Effector memory CD8-positive, alpha-beta T cell (primary cell): ENCODE measurements at regions not wholly inside any gene's neighbourhood (a gene's known extent, or its start where the extent isn't known, plus 50 kb on each side); places are given as distances from the start of the nearest gene placed in this dataset.

Source experiments
- ATAC-seq: fragments of 150-1000 bp; cut with Tn5 transposase; replicated peaks from 2 replicates; pipeline ENCODE4 v1.10.0; 2021; ENCODE audit warnings: mild to moderate bottlenecking, moderate library complexity
- DNase-seq, 3 experiments: peaks; one replicate each; pipeline ENCODE4 v3.0.0; 2021
- H3K27ac Mint-ChIP-seq, 2 donors: one replicate each; pipeline ENCODE4 v1.8.0; 2022; ENCODE audit warnings: mild to moderate bottlenecking in 2 of 2, mixed read lengths in 2 of 2, moderate library complexity in 2 of 2
- H3K27me3 Mint-ChIP-seq, 2 donors: one replicate each; pipeline ENCODE4 v1.8.0; 2022; ENCODE audit warnings: mixed read lengths in 2 of 2
- H3K36me3 Mint-ChIP-seq: one replicate; pipeline ENCODE4 v1.8.0; 2022; ENCODE audit warnings: mild to moderate bottlenecking, moderate library complexity, mixed read lengths; ENCODE audit not compliant: insufficient read depth
- H3K4me1 Mint-ChIP-seq, 2 donors: one replicate each; pipeline ENCODE4 v1.8.0; 2022; ENCODE audit warnings: low read depth in 2 of 2, mixed read lengths in 2 of 2
- H3K4me3 Mint-ChIP-seq, 2 donors: one replicate each; pipeline ENCODE4 v1.8.0; 2022; ENCODE audit warnings: mild to moderate bottlenecking in 2 of 2, mixed read lengths in 2 of 2, moderate library complexity in 2 of 2
- H3K9me3 Mint-ChIP-seq, 2 donors: one replicate each; pipeline ENCODE4 v1.8.0; 2022; ENCODE audit warnings: mixed read lengths in 2 of 2

DNA sequence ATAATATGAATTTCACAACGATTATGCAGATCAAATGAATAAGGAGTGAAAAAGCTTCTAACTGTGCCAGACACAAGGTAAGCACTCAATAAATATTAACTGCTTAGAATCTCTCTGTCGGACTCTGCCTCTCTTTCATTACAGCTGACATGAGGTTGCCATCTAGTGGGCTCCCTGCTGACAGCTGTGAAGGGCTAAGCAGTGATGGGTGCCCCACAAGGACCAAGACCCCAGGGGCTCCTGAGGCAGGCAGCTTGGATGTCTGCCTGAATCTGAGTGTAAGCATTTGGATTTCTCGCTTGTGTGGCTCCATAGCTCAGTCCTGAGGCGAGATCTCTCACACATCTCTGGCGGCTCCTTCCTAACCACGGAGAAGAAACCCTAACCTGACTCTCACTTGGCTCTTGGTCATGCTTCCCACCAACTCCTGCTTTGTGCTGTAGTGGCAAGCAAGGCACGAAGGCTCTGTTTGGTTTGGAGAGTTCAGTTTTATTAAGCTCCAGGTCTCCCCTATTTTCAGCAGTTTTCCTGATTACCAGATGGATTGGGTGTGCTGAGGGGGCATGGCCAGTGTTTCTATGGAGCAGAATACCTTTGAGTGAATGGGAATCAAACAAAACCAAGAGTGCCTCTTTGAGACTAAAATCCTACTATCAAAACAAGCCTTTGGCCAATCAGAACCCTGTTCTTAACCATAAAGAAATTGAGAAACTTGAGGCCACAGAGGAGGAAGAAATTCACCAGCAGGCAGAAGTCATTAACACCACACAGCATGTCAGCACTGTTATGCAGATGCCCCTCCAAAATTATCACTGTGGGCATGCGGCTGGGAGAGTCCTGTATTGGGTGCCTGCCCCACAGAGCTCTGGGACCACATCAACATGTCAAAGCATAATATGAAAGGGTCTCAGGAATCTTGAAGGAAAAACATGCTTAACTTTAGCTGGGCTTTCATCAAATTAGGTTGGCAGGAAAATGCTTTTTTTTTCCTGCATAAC is 152.8 kb upstream of the NTM start:
- peaks cover 15% of the 10 kb centered on the region in 2 donors for H3K9me3 Mint-ChIP-seq
- H3K27ac Mint-ChIP-seq: no peak overlapping the region
- DNase-seq (no peak), ATAC-seq (no peak)
- H3K27me3 Mint-ChIP-seq: peaks cover 6% of the 10 kb centered on the region in 2 donors
- no peak overlapping the region for H3K4me3 Mint-ChIP-seq
- no peaks in the 10 kb centered on the region for H3K4me1 Mint-ChIP-seq
- no peaks in the 10 kb centered on the region for H3K36me3 Mint-ChIP-seq

DNA sequence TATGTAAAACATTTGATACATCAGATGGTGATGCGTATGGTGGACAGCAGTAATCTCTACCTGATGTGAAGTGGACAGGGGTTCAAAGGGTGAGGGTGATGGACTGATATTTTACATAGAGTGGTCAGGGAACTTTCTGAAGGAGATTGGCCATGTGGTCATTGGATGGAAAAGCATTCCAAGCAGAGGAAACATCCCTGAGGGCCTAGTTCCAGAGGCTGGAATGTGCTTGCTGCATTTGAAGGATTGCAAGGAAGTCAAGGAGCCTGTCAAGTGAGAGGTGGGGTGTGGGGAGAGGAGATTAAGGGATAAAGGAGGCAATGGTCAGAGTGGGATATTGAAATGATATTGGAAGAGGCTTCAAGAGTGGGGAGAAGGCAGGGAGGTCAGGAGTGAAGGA is 151.9 kb upstream of the NTM start:
- no peak for ATAC-seq
- H3K9me3 Mint-ChIP-seq: peaks cover 15% of the 10 kb centered on the region in 2 donors
- no peak overlapping the region for H3K27ac Mint-ChIP-seq
- no peak overlapping the region for H3K4me3 Mint-ChIP-seq
- no peaks in the 10 kb centered on the region for H3K36me3 Mint-ChIP-seq
- no peaks in the 10 kb centered on the region for H3K4me1 Mint-ChIP-seq
- peaks cover 6% of the 10 kb centered on the region in 2 donors for H3K27me3 Mint-ChIP-seq
- DNase-seq: no peak

DNA sequence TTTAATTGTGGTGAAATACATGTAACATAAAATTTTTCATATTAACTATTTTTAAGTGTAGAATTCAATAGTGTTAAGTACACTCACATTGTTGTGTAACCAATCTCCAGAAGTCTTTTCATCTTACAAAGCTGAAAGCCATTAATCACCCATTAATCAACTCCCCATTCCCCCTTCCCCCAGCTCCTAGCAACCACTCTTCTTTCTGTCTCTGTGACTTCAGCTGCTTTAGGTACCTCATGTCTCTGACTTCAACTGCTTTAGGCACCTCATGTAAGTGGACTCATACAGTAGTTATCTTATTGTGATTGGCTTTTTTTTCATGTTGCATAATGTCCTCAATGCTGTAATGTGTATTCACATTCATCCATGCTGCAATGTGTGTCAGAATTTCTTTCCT is 150.8 kb upstream of the NTM start:
- Mint-ChIP-seq H3K4me1 (no peaks in the 10 kb centered on the region), H3K36me3 (no peaks in the 10 kb centered on the region)
- DNase-seq: no peak

DNA sequence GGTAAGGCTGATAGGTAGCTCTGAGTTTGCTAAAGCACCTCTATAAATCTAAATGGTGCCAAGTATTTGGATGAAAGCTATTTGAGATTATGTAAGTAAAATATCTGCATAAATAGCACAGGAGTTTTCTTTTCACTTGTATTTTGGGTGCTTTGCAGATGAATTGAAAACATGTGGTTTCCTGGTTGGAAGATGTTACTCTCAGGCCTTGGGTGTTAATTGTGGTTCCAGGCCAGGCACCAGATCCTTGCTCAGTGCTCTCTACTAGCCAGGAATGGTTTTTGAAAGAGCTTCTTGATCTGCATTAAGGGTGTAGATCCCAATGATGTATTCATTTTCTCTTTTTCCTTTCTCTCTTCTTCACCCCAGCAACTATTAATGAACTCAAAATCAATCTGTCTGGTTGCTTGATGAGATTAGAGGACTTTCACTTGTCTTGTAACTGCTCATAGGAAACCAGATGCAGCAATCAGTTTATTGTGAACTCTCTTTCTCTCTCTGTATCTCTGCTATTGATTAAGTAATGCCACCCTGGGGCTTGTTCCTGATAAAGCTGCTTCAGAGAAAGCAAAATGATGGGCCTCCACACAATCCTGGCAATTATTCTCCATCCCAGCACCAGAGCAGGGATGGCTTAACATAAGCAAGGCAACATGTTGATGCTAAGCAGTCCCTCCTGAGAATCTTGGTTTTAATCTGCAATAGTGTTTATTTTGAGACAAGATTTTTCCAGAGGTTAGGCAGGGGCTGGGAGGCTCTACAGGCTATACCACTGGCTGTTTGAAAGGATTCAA is 147.0 kb upstream of the NTM start:
- Mint-ChIP-seq H3K9me3 (peaks cover 9 to 12% of the 10 kb centered on the region in 2 donors), H3K4me1 (no peaks in the 10 kb centered on the region), H3K36me3 (no peaks in the 10 kb centered on the region), H3K27me3 (no peaks in the 10 kb centered on the region), H3K4me3 (no peak overlapping the region), H3K27ac (no peak overlapping the region)
- no peak for DNase-seq
- no peak for ATAC-seq

More for the DNA sequence above, 150.8 kb upstream of the NTM start:
- no peak overlapping the region for H3K4me3 Mint-ChIP-seq
- H3K9me3 Mint-ChIP-seq: peaks cover 15% of the 10 kb centered on the region in 2 donors
- H3K27me3 Mint-ChIP-seq: peaks cover 6% of the 10 kb centered on the region in 2 donors
- H3K27ac Mint-ChIP-seq: no peak overlapping the region
- no peak for ATAC-seq

DNA sequence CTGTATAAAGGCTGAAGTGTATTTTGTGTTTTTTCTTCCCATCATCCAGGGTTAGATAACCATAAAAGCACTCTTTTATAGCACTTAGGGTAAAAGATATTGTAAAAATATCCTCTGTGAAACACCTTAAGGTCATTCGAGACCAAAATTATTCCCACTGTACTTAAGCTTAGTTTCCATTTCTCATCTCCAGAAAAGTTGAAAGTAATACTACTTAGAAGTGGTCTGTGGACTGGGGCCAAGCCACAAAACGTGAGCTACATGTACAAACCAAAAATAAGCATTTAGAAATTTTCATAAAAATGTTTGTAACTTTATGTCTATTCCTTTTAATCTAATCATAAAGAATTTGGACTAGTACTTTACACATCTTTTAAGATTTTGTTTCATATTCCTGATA is 142.0 kb upstream of the NTM start:
- H3K4me1 Mint-ChIP-seq: no peaks in the 10 kb centered on the region
- ATAC-seq: no peak
- no peaks in the 10 kb centered on the region for H3K36me3 Mint-ChIP-seq
- no peak overlapping the region for H3K27ac Mint-ChIP-seq
- no peaks in the 10 kb centered on the region for H3K27me3 Mint-ChIP-seq
- H3K4me3 Mint-ChIP-seq: no peak overlapping the region
- peaks cover 0 to 3% of the 10 kb centered on the region in 2 donors for H3K9me3 Mint-ChIP-seq
- no peak for DNase-seq

DNA sequence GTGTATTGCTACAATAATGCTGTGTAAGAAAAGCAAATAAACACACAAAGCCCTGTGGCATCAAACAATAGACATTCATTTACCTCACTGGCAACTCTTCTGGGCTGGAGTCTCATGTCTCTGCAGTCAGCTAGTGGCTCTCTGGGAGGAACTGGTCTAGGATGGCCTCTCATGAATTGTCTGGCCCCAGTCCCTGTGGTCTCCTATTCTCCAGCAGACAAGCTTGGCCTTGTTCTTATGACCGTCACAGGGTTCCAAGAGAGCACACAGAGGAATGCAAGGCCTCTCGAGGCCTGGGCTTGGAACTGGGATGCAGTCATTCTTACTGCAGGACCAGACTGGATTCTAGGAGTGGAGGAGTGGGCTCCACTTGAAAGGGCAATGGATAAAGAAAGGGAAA is 141.2 kb upstream of the NTM start:
- ATAC-seq: no peak

DNA sequence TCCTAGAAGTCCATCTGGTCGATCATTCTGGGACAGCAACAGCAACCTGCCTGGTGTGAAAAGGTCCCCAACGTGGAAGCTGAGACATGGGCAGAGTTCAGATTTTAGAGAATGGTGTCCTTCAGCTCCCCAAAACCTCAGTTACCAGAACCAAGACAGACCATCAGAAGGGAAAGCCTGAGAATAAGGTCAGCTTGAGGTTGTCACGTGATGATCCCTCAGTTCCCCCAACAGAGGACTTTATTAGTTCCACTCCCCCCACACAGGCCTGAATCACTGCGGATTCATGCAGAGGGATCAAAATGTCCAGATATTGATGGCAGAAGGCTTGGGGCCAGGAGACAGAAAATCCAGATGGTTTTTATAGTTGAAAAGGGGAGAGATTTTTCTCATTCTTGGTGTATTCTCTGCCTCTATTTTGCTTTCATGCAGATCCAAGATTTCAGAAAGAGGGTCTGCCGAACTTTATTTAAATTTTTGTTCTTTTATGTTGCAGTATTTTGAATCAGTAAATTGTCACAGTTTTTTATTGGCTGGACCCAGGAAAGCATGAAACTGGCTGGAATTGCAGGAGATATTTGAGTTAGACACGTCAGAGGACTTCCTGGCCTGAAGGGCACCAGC is 139.0 kb upstream of the NTM start:
- no peaks in the 10 kb centered on the region for H3K36me3 Mint-ChIP-seq
- H3K27me3 Mint-ChIP-seq: no peaks in the 10 kb centered on the region
- DNase-seq (no peak), ATAC-seq (no peak)
- no peaks in the 10 kb centered on the region for H3K4me1 Mint-ChIP-seq
- peaks cover 0 to 5% of the 10 kb centered on the region in 2 donors for H3K9me3 Mint-ChIP-seq
- no peak overlapping the region for H3K27ac Mint-ChIP-seq
- no peak overlapping the region for H3K4me3 Mint-ChIP-seq

More for the DNA sequence above, 141.2 kb upstream of the NTM start:
- Mint-ChIP-seq H3K27ac (no peak overlapping the region), H3K9me3 (peaks cover 0 to 3% of the 10 kb centered on the region in 2 donors), H3K36me3 (no peaks in the 10 kb centered on the region), H3K4me1 (no peaks in the 10 kb centered on the region), H3K27me3 (no peaks in the 10 kb centered on the region), H3K4me3 (no peak overlapping the region)
- DNase-seq: no peak

DNA sequence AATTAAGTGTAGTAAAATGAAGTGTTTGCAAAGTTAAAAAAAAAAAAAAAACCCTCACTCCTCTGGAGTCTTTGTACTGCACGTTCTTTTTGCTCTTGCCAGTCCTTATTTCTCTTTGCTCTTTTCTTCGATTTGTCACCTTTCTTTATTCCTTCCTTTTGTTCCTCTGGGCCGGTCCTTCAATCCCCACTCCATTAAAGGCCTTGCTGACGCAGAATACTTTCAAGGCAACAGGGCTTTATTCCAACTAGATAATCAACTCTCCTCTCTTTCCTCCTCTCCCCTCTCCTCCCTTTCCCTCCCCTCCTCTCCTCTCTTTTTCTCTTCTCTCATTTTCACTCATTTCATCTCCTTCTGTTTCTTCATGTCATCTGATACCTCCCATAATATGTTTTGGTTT is 138.2 kb upstream of the NTM start:
- no peak for ATAC-seq
- Mint-ChIP-seq H3K4me3 (no peak overlapping the region), H3K27me3 (no peaks in the 10 kb centered on the region), H3K36me3 (no peaks in the 10 kb centered on the region), H3K4me1 (no peaks in the 10 kb centered on the region), H3K27ac (no peak overlapping the region), H3K9me3 (peaks cover 0 to 5% of the 10 kb centered on the region in 2 donors)
- DNase-seq: no peak

DNA sequence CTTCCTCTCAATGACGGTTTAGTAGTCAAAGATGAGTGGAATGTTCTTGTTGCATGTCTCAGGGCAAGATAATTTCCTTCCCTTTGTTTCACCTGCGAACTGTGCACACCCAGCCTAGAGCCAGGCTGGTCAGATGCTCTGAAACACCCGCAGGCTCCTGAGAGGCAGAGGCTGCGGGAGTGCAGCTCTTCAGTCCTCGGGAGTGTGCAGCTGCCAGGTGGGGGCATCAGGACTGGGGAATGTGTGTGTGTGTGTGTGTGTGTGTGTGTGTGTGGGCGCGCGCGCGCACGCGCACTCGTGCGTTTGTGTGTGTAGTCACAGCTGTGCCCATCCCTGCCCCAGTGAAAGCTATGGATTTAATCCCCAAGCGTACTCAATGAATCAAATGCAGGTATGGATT is 136.2 kb upstream of the NTM start:
- Mint-ChIP-seq H3K4me3 (no peak overlapping the region), H3K4me1 (no peaks in the 10 kb centered on the region), H3K36me3 (no peaks in the 10 kb centered on the region), H3K27ac (no peak overlapping the region), H3K27me3 (no peaks in the 10 kb centered on the region), H3K9me3 (peaks cover 0 to 5% of the 10 kb centered on the region in 2 donors)
- no peak for ATAC-seq
- DNase-seq: no peak

DNA sequence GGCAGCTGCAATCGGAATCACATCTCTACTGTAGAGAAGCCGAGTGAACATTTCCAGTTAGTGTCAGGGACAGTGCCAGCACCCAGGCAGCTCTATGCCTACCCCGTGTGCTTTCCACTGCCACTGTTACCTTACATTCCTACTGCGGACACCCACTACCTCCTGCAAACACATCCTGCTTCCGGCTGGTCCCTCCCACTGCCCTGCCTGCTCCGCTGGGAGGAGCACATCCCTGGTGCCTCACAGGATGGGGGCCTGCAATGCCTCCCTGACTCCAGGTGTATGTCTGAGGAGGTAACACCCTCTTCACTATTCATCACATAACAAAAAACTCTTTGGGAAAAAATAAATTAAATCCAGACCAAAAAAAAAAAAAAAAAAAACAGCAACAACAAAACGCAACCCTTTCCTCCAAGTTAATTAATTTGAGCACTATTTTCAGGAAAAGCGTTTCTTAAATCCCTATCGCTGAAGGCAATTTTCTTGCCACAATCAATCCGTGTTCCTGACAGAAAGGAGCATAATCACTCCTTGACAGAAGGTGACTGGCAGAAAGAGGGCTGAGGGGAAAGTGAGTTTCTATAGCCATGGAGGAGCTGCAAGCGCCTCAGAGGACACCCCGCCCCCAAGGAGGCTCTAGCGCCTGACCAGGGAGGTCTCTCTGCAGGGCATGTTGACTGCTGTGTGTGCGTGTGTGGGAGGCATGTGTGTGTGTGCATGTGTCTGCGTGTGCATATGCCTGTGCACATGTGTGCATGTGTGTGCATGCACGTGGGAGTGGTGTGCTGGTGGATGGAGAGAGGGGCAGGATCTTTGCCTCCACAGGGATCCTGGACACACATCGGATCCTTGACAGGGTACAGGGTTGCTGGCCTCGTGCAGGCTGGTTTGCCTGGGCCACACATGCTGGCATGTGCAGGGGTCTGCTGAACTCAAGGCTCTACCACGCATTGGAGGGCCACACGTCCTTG is 134.8 kb upstream of the NTM start:
- H3K9me3 Mint-ChIP-seq: peaks cover 0 to 7% of the 10 kb centered on the region in 2 donors
- no peak overlapping the region for H3K27ac Mint-ChIP-seq

DNA sequence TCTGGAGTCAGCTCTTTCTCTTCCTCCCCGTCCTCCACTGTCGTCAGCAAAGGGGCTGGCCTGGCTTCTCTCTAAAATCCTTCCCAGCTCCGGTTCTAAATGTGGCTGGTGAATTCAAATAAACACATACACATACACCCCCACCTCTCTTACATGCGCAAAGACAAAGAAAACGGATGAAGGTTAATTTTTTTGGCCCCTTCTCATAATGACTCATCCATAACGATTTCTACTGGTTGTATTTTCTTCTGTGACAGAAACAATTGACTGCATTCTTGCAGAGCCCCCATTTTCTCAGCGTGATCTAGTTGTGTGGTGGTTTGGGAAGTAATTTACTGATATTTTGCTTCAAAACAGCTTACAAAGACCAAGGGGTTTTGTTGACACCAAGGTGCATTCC is 130.0 kb upstream of the NTM start:
- peaks cover 0 to 9% of the 10 kb centered on the region in 2 donors for H3K9me3 Mint-ChIP-seq
- H3K4me1 Mint-ChIP-seq: no peaks in the 10 kb centered on the region
- H3K4me3 Mint-ChIP-seq: no peak overlapping the region
- H3K36me3 Mint-ChIP-seq: no peaks in the 10 kb centered on the region
- DNase-seq: no peak
- no peak for ATAC-seq
- no peaks in the 10 kb centered on the region for H3K27me3 Mint-ChIP-seq
- no peak overlapping the region for H3K27ac Mint-ChIP-seq

More for the DNA sequence above, 134.8 kb upstream of the NTM start:
- Mint-ChIP-seq H3K4me3 (no peak overlapping the region), H3K27me3 (no peaks in the 10 kb centered on the region), H3K4me1 (no peaks in the 10 kb centered on the region), H3K36me3 (no peaks in the 10 kb centered on the region)
- ATAC-seq: no peak
- no peak for DNase-seq

DNA sequence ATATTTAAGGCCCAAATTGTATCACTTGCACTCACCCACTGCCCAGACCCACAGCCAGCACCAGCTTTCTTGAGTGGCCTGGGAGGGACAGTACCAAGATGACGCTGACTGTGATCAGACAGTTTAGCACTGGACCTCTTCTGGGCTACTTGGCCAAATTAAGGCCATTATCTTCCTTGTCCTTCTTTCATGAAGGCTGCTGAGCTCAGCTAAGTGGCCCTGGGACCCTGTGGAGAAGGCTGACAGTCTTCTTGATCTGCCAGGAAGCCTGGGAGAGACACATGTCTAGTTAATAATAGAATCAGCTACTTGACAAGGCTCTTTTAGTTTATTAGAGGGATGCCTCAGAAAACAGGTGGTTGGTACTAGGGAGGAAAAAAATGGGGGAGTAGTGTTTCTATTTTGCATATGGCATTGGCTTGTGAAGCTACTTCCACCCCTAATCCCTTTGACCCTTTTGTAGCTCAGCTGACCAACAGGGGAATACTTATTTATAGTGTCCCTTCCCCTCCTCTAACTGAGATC is 127.9 kb upstream of the NTM start:
- ATAC-seq (no peak), DNase-seq (no peak)
- H3K4me3 Mint-ChIP-seq: no peak overlapping the region
- no peaks in the 10 kb centered on the region for H3K36me3 Mint-ChIP-seq
- H3K9me3 Mint-ChIP-seq: peaks cover 0 to 11% of the 10 kb centered on the region in 2 donors
- H3K27me3 Mint-ChIP-seq: no peaks in the 10 kb centered on the region
- no peak overlapping the region for H3K27ac Mint-ChIP-seq
- H3K4me1 Mint-ChIP-seq: no peaks in the 10 kb centered on the region
